HG03342 (cell line): ENCODE measurements at regions not wholly inside any gene's neighbourhood (a gene's known extent, or its start where the extent isn't known, plus 50 kb on each side); places are given as distances from the start of the nearest gene placed in this dataset.
A peak's percentile ranks its signal among the peaks of the same experiment; 100 is the strongest.

Experiments used
- ATAC-seq: cut with Tn5 transposase; IDR thresholded peaks from one replicate; pipeline ENCODE4 v1.9.1; 2021; ENCODE audit warnings: mild to moderate bottlenecking, moderate library complexity; ENCODE audit not compliant: unreplicated experiment

DNA sequence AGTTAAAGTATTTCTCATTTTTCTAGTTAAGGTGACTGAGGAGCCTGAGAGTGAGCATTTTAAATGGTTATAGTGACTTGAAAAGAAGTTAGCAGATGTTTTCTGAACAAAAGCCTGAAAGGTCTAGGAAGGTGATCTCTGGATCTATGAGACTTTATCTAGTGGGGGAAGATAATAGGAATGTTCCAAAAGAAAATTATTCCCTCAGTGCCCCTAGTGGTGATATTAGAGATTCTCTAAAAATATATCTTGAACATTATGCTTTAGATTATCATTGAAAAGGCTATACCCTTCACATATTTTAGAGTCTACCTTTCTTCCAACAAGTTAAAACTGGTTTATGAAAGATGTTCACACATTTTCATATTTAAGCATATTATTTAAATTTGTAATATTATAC is 69.0 kb upstream of the SPANXN1 start:
- ATAC-seq: no peak

DNA sequence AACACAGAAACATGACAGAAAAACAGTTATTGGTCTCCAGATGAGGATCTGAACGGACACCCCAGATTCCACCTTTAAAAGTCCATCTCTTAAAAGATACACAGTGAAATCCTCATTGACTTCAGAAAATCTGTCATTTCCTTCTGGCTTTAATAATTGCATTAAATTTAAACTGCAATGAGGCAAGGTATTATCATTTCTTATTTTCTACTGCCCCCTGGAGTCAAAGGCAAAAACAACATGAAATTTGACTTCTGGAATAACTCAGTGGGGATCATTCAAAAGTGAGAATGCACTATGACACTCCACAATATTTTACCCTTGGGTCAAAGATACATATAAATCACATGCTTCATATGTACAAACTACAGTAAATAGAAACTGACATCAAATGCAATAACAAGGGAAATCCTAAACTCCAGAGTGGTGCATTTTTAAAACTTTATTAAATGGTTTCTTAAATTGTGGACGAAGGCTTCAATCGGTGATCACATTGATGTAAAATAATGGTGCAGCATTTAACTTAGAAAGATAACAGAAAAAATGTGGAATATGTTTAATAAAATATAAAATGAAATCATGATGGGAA is 56.4 kb upstream of the SPANXN1 start:
- ATAC-seq: peak; percentile 55
